Mucosa of gallbladder (tissue), 1 donor: ENCODE measurements at regions not wholly inside any gene's neighbourhood (a gene's known extent, or its start where the extent isn't known, plus 50 kb on each side); places are given as distances from the start of the nearest gene placed in this dataset.
A peak's percentile ranks its signal among the peaks of the same experiment; 100 is the strongest.

ENCODE experiments used
- DNase-seq: peaks from one replicate; pipeline ENCODE4 v3.0.0-alpha.2; 2020; ENCODE audit warnings: low spot score
- donor health status: DM: no; HTN: no; CAD: no.

DNA sequence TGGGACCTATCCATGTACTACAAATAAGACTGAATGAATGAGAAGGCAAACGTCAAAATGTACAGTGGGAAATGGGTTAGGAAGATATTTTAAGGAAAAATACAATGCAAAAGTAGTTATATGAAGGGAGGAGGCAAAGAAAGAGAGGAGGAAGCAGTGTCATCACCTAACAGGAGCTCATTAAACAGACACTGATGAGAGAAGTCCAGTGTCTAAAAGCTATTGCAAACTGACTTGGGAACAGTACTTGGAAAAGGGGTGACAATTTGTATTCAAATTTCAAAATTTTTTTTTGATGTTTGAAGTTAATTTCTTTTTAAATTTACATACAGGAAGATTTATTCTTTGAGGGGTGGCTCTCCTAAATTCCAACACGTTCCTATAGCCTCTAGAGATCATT, 143.5 kb upstream of the NOX3 start:
- no peak for DNase-seq

DNA sequence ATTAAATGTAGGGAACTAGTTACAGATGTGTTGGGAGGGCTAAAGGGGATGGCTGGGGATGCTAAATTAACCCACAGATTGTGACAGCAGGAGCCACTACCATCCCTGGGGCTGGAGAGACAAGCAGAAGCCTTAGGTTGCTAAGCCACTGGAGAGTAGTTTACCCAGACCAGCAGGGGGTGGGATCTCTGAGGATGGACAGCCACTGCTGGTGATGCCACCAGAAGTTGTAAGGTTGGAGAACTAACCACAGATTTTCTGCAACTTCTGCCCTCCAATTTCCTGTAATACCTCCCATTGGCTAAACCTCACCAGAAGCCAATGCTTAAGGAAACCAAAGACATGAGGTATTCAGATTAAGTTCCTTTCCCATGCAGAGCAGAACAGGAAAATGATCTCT, 139.6 kb upstream of the NOX3 start:
- DNase-seq = no peak

DNA sequence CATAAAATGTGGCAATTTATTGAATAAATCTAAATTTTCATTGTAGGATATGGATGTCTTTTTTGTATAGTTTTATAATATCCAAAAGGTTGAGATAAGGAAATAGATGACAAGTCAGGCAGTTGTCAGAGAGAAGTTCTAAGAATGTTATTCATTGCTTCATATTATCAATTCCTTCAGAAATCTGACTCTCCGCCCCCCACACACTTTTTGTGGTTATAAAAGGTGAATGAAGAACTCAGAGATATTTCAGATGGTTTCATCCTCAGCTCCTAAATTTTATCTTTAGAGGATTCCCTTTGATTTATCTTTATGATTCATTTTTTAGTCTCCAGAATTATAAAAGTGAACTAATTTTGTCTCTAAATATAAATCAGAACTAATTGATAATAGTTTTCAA, 136.1 kb upstream of the NOX3 start:
- no peak for DNase-seq

GRCh38 chr6:155589190-155589589, 133.6 kb upstream of the NOX3 start:
- no peak for DNase-seq

DNA sequence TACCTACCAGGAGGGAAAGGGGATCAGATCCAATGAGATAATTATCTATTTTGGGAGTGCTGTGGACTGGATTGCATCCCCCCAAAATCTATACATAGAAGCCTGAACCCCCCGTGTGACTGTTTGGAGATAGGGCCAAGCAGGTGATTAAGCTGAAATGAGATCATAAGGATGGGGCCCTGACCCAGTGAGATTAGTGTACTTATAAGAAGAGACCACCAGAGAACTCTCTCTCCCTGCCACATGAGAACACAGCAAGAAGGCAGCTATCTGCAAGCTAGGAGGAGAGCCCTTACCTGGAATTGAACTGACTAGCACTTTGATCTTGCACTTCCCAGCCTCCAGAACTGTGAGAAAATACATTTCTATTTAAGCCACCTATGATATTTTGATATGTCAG, 132.2 kb upstream of the NOX3 start:
- DNase-seq = no peak

DNA sequence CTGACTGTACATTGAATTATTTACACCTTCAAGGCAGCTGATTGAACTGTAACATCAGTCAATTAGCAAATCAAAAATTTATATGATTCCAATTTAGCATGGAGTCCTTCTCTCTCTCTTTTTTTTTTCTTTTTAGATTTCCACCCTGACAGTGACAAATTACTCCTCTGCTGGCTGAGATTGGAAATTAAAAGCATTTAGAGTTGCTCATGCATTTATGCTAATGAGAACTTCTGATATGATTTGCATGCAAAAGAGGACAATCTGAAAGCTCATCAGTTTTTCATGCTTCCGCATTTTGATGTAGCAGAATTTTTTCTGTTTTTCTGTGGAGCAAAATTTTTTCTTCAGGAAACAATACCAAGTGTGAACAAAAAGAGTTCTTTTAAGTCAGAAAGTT, 130.5 kb upstream of the NOX3 start:
- no peak for DNase-seq

DNA sequence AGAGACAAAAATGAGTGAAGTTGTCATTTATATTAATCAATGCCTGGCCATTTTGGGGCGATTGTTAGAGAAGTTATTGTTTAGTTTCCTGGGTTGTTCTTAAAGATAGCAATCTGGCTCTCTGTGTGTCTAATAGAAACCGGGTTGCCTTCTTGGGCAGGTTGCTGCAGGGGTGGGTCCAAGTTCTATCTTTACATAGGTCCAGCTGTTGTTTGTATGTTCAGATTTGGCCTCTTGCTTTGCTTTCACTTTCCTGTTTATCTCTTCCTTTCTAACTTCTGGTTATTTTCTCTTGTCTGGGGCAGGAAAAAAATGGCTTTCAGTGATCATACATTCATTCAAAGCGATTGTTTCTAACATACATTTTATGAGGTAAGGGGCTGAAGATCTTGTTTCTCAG, 128.4 kb upstream of the NOX3 start:
- DNase-seq = no peak

GRCh38 chr6:155582016-155582991, 126.7 kb upstream of the NOX3 start:
- DNase-seq = no peak

DNA sequence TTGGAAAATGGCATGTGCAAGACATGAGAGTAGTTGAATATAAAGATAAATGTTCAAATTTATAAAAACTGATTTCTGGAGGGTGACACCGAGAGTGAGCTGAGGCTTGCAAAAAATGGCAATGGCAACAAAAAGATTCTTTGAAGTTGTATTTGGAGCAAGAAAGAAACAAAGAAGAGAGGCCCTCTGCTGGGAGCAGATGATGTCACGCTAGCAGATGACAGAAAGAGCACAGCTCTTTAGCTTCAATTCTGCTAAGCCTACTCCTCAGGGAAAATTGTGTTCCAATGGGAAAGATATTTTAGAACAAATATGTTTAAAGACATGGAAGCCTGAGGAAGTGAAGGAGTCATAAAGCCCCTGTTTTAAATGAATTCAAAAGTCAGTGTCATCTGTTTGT, 125.3 kb upstream of the NOX3 start:
- DNase-seq = no peak

GRCh38 chr6:155578251-155578650, 122.6 kb upstream of the NOX3 start:
- no peak for DNase-seq

- no peak for DNase-seq
Observed at GRCh38 chr6:155561966-155562364, 106.3 kb upstream of the NOX3 start.

DNA sequence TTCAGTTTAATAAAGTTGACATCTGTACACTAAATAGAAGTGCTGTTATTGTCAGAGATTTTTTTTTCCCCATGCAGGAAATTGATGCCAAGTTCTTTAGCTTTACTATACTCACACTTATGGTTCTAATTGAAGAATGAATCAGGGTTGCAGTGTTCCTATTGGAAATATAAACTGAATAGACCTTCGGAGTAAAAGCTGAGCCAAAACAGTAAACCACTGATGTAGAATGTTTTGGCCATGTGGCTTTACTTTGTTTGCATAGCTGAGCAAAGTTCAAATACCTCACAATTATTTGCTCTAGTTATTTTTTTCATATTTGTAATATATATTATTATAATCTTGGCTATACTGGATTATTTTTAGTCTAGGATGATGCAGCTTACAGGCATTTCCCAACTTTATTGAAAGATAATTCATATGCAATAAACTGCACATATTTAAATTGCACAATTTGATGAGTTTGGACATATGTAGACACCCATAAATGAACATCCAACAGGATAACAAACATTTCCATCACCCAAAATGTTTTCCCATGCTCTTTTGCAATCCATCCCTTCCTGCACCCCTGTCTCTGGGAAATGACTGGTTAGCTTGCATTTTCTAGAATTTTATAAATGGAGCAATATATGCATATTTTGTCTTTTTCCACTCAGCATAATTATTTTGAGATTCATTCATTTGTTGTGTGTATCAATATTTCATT, 105.8 kb upstream of the NOX3 start:
- no peak for DNase-seq

GRCh38 chr6:155549928-155550327, 94.3 kb upstream of the NOX3 start:
- no peak for DNase-seq

DNA sequence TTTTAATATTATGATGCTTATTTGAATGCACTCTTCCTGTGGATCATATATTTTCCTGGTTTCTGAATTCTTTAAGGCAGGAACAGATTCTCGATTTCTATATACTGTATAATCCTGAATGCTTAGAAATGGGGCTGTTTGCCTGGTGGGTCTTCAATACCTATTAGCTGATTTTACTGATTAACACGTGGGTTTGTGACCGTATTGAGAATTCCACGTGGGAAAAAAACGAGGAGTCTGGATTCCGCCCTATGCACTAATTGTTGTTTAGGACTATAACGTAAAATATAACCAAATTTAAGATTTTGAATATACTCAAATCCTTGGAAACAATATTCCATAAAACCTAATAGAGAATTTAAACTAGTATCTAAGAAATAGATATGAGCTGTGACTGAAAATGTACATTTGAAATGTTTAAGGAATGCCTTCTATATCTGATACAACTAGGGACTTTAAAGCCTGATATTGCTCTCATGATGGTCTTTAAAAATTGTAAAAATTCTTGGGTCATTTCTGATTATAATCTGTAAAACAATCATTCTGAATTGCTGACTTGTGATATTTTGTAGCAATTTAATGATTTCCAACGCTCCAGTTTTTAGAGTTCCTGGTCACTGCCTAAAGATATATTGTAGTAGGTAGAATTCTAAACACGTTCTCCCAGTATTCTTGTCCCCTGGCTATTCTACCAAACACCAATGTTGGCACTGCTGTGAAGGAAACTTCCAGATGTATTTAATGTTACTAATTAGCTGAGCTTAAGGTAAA, 93.6 kb upstream of the NOX3 start:
- DNase-seq = no peak

DNA sequence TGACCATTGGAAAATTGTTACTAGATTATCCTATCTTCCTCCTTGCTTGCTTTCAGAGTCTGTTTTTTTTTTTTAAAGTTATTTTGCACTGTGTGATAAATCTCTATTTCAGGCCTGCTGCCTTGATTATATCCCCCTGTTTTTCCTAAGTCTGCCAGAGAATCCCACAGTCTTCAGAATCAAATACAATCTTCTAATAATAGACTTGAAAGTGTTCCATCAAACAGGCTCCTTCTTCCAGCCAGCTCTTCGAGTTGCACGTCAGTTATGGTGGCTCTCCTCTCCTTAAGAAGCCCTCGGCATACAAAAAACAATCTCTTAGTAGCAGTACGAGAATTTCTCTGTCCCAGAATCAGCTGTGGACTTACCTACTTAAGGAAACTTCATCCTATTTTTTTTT, 92.9 kb upstream of the NOX3 start:
- DNase-seq = no peak

GRCh38 chr6:155544677-155545076, 89.0 kb upstream of the NOX3 start:
- DNase-seq = peak; percentile 21

- DNase-seq = no peak
Observed at GRCh38 chr6:155543166-155543847, 87.7 kb upstream of the NOX3 start.

DNA sequence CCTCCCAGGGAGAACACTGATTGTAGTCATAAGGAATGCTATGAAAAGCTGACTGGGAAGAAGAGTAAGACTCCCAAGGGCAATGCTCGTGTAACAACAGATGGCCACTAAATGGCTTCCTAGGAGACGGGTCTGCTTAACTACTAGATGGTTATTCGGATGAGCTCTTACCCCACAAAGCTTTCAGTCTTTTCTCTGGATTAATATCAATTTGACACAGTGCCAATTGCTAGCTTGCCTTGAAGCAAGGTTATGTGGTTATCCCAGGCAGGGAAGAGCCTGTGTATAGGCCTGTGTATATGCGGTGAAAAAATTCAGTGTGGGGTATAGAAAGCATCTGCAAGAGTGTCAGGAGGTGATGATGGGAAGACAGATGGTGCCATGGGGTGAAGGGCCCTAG, 86.4 kb upstream of the NOX3 start:
- no peak for DNase-seq

DNA sequence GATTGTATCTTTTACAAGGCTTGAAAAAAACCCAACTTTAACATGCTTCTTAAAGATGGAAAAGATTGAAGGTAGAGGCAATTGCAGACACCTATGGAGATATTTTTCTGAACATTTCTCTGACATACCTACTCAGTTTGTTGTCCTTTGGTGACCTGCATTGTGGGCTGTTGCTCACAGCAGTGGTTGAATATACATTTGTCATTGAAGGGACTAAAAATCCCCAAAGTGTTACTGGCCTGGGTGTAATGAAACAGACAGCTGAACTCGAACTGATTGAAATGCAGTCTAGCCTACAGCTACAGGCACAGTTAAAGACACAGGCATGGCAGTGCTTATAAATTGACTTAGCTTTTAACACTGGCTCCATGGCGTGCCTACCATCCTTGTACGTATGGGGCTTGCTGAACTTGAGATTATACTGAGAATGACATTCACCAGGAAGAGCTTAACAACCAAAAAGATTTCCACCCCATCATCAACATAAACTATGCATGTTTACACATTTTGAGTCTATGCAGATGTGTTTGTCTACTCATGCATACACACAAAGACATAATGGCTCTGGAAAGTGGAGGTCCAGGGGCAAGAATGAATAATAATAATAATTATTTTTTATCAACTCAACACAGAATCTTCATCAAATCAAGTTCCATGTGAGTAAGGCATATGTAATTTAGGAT, 83.2 kb upstream of the NOX3 start:
- DNase-seq = no peak

GRCh38 chr6:155534678-155535077, 79.0 kb upstream of the NOX3 start:
- no peak for DNase-seq

DNA sequence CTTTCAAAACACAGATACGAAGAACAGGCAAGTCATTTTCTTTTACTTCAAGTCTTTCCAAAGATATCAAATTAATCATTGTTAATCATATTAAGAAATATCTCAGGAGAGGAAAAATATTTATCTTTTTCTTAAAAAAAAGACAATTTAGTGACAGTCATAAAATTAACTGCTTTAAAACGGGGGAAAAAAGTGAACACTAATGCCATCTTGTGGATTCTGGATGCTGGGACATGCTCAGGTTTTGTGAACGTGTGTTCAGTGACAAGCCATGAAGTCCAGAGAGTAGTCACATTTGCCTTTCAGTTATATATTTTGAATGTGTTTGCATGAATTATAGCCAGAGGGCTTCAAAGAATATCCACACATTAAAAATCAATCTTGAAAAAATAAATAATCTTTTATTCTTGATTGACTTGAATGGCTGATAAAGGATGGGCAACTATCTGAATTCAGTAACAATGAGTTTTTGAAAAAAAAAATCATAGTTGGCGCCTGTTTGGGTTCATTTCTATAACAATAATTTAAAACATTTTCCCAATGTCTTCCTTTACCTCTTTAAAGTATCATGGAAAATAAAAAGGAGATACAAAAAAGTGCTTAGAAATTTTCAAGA, 74.7 kb upstream of the NOX3 start:
- DNase-seq = no peak
